OCI-LY7 (cell line): ENCODE measurements at regions not wholly inside any gene's neighbourhood (a gene's known extent, or its start where the extent isn't known, plus 50 kb on each side); places are given as distances from the start of the nearest gene placed in this dataset.

ENCODE experiments used
- EZH2phosphoT487 ChIP-seq: fragments of 200-600 bp; sonication (generic); IDR thresholded peaks from 2 replicates; pipeline ENCODE4 v1.6.1; 2018; ENCODE audit warnings: low read depth, borderline replicate concordance, mild to moderate bottlenecking, mixed run types, antibody characterized with exemption, low read length, moderate library complexity, mixed read lengths
- TF ChIP-seq, protein P1 (sequence below): fragments of 200-600 bp; sonication (generic); conservative IDR thresholded peaks from 2 replicates; pipeline ENCODE4 v1.5.1; 2014; ENCODE audit warnings: mild to moderate bottlenecking, antibody characterized with exemption, low read length, moderate library complexity, mixed read lengths

GRCh38 chr17:13833921-13834320 lies 232.2 kb upstream of the HS3ST3A1 start:
- TF ChIP-seq, protein P1, sequence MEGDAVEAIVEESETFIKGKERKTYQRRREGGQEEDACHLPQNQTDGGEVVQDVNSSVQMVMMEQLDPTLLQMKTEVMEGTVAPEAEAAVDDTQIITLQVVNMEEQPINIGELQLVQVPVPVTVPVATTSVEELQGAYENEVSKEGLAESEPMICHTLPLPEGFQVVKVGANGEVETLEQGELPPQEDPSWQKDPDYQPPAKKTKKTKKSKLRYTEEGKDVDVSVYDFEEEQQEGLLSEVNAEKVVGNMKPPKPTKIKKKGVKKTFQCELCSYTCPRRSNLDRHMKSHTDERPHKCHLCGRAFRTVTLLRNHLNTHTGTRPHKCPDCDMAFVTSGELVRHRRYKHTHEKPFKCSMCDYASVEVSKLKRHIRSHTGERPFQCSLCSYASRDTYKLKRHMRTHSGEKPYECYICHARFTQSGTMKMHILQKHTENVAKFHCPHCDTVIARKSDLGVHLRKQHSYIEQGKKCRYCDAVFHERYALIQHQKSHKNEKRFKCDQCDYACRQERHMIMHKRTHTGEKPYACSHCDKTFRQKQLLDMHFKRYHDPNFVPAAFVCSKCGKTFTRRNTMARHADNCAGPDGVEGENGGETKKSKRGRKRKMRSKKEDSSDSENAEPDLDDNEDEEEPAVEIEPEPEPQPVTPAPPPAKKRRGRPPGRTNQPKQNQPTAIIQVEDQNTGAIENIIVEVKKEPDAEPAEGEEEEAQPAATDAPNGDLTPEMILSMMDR: no peak
- TF ChIP-seq EZH2phosphoT487: no peak
